Hepatocyte (in vitro differentiated cells): ENCODE measurements at regions not wholly inside any gene's neighbourhood (a gene's known extent, or its start where the extent isn't known, plus 50 kb on each side); places are given as distances from the start of the nearest gene placed in this dataset.

ENCODE experiments used
- DNase-seq: peaks from one replicate; pipeline ENCODE4 v3.0.0-alpha.2; 2016; ENCODE audit warnings: low spot score
- H2AFZ ChIP-seq: fragments of 200-600 bp; sonication (generic); 2 replicates; pipeline ENCODE4 v1.6.0; 2016; ENCODE audit warnings: antibody characterized with exemption, mild to moderate bottlenecking
- H3K27ac ChIP-seq: fragments of 200-600 bp; sonication (generic); 2 replicates; pipeline ENCODE4 v1.5.1; 2016; ENCODE audit warnings: mild to moderate bottlenecking
- H3K27me3 ChIP-seq: fragments of 200-600 bp; sonication (generic); 2 replicates; pipeline ENCODE4 v1.6.1; 2016
- H3K36me3 ChIP-seq: fragments of 200-600 bp; sonication (generic); replicated peaks from 2 replicates; pipeline ENCODE4 v1.5.1; 2016; ENCODE audit warnings: low read depth; ENCODE audit not compliant: insufficient read depth
- H3K4me1 ChIP-seq: fragments of 200-600 bp; sonication (generic); 2 replicates; pipeline ENCODE4 v1.5.1; 2016; ENCODE audit warnings: mild to moderate bottlenecking, moderate library complexity; ENCODE audit not compliant: insufficient read depth
- H3K4me2 ChIP-seq: fragments of 200-600 bp; sonication (generic); 2 replicates; pipeline ENCODE4 v1.6.0; 2016
- H3K4me3 ChIP-seq: fragments of 200-600 bp; sonication (generic); 2 replicates; pipeline ENCODE4 v1.5.1; 2016; ENCODE audit warnings: mild to moderate bottlenecking
- H3K79me2 ChIP-seq: fragments of 200-600 bp; sonication (generic); 2 replicates; pipeline ENCODE4 v1.6.0; 2017; ENCODE audit warnings: mild to moderate bottlenecking
- H3K9me2 ChIP-seq: fragments of 200-600 bp; sonication (generic); replicated peaks from 2 replicates; pipeline ENCODE4 v1.6.0; 2017; ENCODE audit warnings: mild to moderate bottlenecking; ENCODE audit not compliant: insufficient read depth
- H3K9me3 ChIP-seq: fragments of 200-600 bp; sonication (generic); 2 replicates; pipeline ENCODE4 v1.5.1; 2016; ENCODE audit warnings: low read depth, mild to moderate bottlenecking
- H4K20me1 ChIP-seq: fragments of 200-600 bp; sonication (generic); 2 replicates; pipeline ENCODE4 v1.6.0; 2016; ENCODE audit warnings: mild to moderate bottlenecking; ENCODE audit not compliant: insufficient read depth, poor library complexity, severe bottlenecking
- EZH2 ChIP-seq: fragments of 200-600 bp; sonication (generic); IDR thresholded peaks from 2 replicates; pipeline ENCODE4 v1.6.1; 2016; ENCODE audit warnings: antibody characterized with exemption, mild to moderate bottlenecking, borderline replicate concordance
- EZH2phosphoT487 ChIP-seq: fragments of 200-600 bp; sonication (generic); IDR thresholded peaks from one replicate; pipeline ENCODE4 v1.6.1; 2018; ENCODE audit warnings: antibody characterized with exemption, mild to moderate bottlenecking, low read depth, moderate library complexity; ENCODE audit not compliant: unreplicated experiment, severe bottlenecking
- WGBS: methylation state at CpG from one replicate; pipeline ENCODE4 v1.1.6; 2016; ENCODE audit warnings: low lambda C conversion rate; ENCODE audit errors: missing lambda C conversion rate; 5-methylcytosine and 5-hydroxymethylcytosine counted together
- TF ChIP-seq, protein P1 (sequence below): fragments of 200-600 bp; sonication (generic); IDR thresholded peaks from 2 replicates; pipeline ENCODE4 v1.5.1; 2016; ENCODE audit warnings: antibody characterized with exemption, mild to moderate bottlenecking; ENCODE audit not compliant: poor library complexity

DNA sequence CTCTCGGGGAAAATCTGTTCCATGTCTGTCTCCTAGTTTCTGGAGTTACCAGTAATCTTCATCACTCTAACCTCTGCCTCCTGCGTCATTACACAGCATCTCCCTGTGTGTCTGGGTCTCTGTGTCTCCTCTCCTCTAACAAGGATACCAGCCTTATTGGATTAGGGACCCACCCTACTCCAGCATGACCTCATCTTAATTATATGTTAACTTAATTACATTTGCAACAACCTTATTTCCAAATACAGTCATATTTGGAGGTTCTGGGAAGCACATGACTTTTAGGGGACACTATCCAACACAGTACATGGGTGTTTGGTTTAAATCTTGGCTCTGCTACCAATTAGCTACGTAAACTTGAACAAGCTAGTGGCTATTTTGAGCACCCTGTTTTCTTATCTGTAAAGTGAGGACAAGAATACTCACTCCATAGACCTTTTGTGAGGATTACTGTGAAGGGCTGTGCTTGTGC, 83.9 kb upstream of the SGIP1 start:
- no peak overlapping the region for H3K4me3 ChIP-seq
- TF ChIP-seq, protein P1, sequence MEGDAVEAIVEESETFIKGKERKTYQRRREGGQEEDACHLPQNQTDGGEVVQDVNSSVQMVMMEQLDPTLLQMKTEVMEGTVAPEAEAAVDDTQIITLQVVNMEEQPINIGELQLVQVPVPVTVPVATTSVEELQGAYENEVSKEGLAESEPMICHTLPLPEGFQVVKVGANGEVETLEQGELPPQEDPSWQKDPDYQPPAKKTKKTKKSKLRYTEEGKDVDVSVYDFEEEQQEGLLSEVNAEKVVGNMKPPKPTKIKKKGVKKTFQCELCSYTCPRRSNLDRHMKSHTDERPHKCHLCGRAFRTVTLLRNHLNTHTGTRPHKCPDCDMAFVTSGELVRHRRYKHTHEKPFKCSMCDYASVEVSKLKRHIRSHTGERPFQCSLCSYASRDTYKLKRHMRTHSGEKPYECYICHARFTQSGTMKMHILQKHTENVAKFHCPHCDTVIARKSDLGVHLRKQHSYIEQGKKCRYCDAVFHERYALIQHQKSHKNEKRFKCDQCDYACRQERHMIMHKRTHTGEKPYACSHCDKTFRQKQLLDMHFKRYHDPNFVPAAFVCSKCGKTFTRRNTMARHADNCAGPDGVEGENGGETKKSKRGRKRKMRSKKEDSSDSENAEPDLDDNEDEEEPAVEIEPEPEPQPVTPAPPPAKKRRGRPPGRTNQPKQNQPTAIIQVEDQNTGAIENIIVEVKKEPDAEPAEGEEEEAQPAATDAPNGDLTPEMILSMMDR = no peak
- TF ChIP-seq EZH2 = no peak
- no peak for TF ChIP-seq EZH2phosphoT487
- no peaks in the 10 kb centered on the region for H4K20me1 ChIP-seq
- H3K9me3 ChIP-seq = no peaks in the 10 kb centered on the region
- no peak overlapping the region for H3K4me2 ChIP-seq
- H2AFZ ChIP-seq = no peak overlapping the region
- H3K27me3 ChIP-seq = no peaks in the 10 kb centered on the region
- H3K4me1 ChIP-seq = peaks cover 3% of the 10 kb centered on the region
- DNase-seq = no peak
- H3K9me2 ChIP-seq = no peaks in the 10 kb centered on the region
- H3K36me3 ChIP-seq = no peaks in the 10 kb centered on the region
- no peaks in the 10 kb centered on the region for H3K79me2 ChIP-seq
- H3K27ac ChIP-seq = no peak overlapping the region
- WGBS = 56% methylated on average over 3 of the region's 3 CpGs

DNA sequence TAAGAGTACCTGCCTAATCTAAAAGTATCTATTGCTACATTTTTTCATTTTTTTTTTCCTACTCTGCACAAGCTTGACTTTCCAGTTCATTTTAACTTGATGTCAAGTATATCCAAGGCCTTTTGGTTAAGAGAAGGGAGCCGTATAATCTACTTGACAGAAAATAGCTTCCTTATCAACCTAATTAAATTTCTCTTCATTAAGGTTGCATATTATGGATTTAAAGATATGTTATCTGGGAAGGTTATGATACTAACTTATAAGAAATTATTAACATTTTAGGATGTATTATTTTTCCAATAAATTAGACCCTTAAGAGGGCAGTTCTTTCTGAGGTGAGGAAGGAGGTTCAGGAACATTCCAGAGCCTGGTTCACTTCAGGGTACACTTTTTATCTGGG, 83.1 kb upstream of the SGIP1 start:
- Histone ChIP-seq H3K4me2 (no peak overlapping the region), H3K27me3 (no peaks in the 10 kb centered on the region), H3K36me3 (no peaks in the 10 kb centered on the region), H3K27ac (no peak overlapping the region), H3K9me3 (no peaks in the 10 kb centered on the region), H4K20me1 (no peaks in the 10 kb centered on the region), H3K4me3 (no peak overlapping the region), H3K4me1 (peaks cover 3% of the 10 kb centered on the region), H2AFZ (no peak overlapping the region), H3K9me2 (no peaks in the 10 kb centered on the region), H3K79me2 (no peaks in the 10 kb centered on the region)
- no peak for DNase-seq
- 96% methylated on average over 1 of the region's 1 CpG for WGBS
- TF ChIP-seq EZH2phosphoT487 = no peak
- TF ChIP-seq, protein P1 = no peak
- no peak for TF ChIP-seq EZH2

DNA sequence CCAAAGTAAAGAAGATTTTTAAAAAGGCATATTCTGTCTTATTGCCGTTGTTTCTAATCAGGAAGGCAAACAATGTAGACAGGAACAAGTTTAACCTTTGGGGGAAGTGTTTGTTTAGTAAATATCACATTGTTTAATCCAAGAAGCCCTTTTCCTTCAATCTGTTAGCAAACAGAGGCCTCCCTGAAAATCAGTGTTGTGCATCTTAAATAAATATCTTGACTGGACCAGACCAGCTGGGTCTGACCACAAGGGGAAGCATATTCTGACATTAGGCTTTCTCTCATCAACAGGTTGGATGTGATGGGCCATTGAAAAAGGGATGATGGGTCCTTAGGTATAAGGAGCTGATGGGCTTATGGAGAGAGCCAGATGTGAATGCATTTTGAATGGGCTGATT, 81.8 kb upstream of the SGIP1 start:
- no peak overlapping the region for H3K4me2 ChIP-seq
- H3K36me3 ChIP-seq = no peaks in the 10 kb centered on the region
- H3K27me3 ChIP-seq = no peaks in the 10 kb centered on the region
- TF ChIP-seq EZH2 = no peak
- no peak for TF ChIP-seq EZH2phosphoT487
- TF ChIP-seq, protein P1 = no peak
- no peak overlapping the region for H3K27ac ChIP-seq
- peaks cover 3% of the 10 kb centered on the region for H3K4me1 ChIP-seq
- WGBS = 48% methylated on average over 1 of the region's 1 CpG
- H3K79me2 ChIP-seq = no peaks in the 10 kb centered on the region
- no peaks in the 10 kb centered on the region for H3K9me3 ChIP-seq
- H2AFZ ChIP-seq = no peak overlapping the region
- H4K20me1 ChIP-seq = no peaks in the 10 kb centered on the region
- DNase-seq = no peak
- no peaks in the 10 kb centered on the region for H3K9me2 ChIP-seq
- H3K4me3 ChIP-seq = no peak overlapping the region

DNA sequence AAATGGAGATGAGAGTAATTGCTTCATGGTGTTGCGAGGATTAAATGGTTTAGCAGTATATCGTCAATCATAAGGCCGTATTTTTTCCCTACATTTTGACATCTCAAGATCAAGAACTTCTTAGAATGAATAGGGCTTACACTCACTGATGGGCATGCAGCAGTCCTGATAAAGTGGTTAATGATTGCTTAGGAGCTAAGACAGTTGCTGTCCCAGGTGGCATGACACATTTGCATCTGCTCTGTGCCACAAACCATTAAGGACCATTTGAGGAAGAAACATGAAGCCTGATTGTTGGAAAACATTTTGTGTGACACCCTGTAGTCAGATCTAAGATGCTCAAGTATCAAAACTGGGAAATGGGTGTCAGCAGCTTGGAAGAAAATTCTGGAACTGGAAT, 81.0 kb upstream of the SGIP1 start:
- Histone ChIP-seq H3K4me3 (no peak overlapping the region), H3K36me3 (no peaks in the 10 kb centered on the region), H3K27me3 (no peaks in the 10 kb centered on the region), H3K79me2 (no peaks in the 10 kb centered on the region), H4K20me1 (no peaks in the 10 kb centered on the region), H3K9me3 (no peaks in the 10 kb centered on the region), H3K9me2 (no peaks in the 10 kb centered on the region), H2AFZ (no peak overlapping the region), H3K4me2 (no peak overlapping the region), H3K27ac (no peak overlapping the region), H3K4me1 (peaks cover 3% of the 10 kb centered on the region)
- WGBS = 68% methylated on average over 3 of the region's 3 CpGs
- DNase-seq = peak; percentile 23
- TF ChIP-seq EZH2phosphoT487 = no peak
- TF ChIP-seq EZH2 = no peak
